ENCODE measurements at regions not wholly inside any gene's neighbourhood (a gene's known extent, or its start where the extent isn't known, plus 50 kb on each side); places are given as distances from the start of the nearest gene placed in this dataset.

- TF ChIP-seq NR2C1 (IDR thresholded peaks at IDR 0.05) (no peak), BHLHE40 (IDR thresholded peaks at IDR 0.05; ENCODE audit: borderline replicate concordance in 1 of 2, low read depth in 2 of 2, low read length in 1 of 2) (no peak)
These were observed 116.2 kb upstream of the SIRPG start for GRCh38 chr20:1773816-1774215.

Data from GM12878 (cell line).